HG03045 (cell line): ENCODE measurements at regions not wholly inside any gene's neighbourhood (a gene's known extent, or its start where the extent isn't known, plus 50 kb on each side); places are given as distances from the start of the nearest gene placed in this dataset.
"Not testable (repeated sequence)": the region's sequence is repeated elsewhere in the genome, so short reads cannot be mapped to it uniquely, and the experiment has no call there.

Experiments used
- ATAC-seq: cut with Tn5 transposase; IDR thresholded peaks from one replicate; pipeline ENCODE4 v1.9.1; 2021; ENCODE audit warnings: mild to moderate bottlenecking, moderate library complexity; ENCODE audit not compliant: unreplicated experiment

- ATAC-seq = no peak
These were observed 294.6 kb upstream of the ACTBL2 start for GRCh38 chr5:57777174-57777581.

GRCh38 chr5:57776035-57776434 is 293.4 kb upstream of the ACTBL2 start:
- ATAC-seq = no peak

- no peak for ATAC-seq
These were observed 291.8 kb upstream of the ACTBL2 start for GRCh38 chr5:57774439-57774838.

DNA sequence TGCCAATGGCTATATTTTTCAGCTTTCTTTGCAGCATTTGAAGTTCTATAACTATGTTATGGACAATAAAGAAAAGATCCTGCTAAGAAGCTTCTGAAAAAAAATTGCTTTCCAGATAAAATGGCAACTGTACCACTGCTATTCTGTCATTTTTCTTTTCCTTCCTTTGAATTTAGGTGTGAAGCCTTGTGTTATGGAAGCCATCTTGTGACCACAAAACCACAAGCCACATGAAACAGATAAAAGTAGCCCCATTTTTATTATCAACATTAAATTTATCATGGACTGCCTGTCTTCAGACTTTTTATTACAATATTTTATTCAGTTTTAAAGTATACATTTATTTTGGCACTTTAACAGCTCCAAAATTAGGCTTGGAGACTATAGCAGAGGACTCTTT is 289.9 kb upstream of the ACTBL2 start:
- ATAC-seq = no peak

DNA sequence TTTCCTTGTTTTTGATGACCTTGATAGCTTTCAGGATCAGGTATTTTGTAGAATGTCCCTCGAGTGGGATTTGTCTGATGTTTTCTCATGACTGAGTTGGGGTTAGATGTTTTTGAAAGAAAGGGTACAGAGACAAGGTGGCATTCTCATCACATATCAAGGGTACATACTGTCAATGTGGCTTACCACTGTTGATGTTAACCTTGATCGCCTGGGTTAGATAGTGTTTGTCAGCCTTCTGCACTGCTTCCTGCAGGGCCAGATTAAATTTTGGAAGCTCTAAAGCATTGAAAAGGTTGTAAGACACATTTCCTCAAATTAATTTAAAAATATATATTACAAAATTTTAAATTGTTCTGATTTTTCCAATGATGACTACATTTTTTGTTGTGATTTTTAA is 287.4 kb upstream of the ACTBL2 start:
- no peak for ATAC-seq

- ATAC-seq = no peak
These were observed 286.1 kb upstream of the ACTBL2 start for GRCh38 chr5:57768745-57769144.

- ATAC-seq = no peak
These were observed 282.0 kb upstream of the ACTBL2 start for GRCh38 chr5:57764479-57765089.

DNA sequence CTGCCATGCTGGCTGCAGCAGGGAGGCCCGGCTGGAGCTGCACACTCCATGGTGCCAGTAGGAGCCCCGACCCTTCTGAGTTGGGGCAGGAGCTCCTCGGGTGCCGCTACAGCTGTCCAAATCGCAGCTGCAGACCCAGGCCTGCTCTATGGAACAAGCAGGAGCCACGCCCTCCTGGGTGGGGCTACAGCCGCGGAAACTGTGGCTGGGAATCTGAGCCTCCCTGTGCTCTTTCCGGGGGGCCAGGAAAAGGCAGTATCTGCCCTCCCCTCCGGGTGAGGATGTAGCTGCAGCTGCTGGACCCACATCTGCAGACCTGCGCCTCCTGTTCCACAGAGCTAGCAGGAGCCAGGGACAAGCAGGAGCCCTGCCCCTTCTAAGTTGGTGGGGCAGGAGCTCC is 278.9 kb upstream of the ACTBL2 start:
- ATAC-seq = no peak

DNA sequence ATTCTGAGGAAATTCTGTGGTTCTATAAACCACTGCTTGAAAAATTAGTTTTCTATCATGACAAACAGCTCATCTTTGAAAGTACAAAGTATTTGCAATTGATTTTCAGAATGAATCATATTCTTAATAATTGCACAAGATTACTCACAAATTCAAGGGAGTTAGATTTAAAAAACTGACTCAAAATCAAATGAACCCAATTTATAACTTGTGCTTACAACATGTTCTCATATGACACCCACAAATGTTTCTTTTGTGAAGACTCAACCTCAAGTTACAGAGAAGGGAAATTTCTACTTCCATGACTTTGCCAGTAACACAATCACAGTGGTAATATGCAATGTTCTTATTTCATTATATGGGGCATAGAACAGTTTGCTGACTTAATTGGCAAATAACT is 272.0 kb upstream of the ACTBL2 start:
- no peak for ATAC-seq

- ATAC-seq = no peak
These were observed 270.8 kb upstream of the ACTBL2 start for GRCh38 chr5:57753446-57753845.

- ATAC-seq = no peak
These were observed 269.1 kb upstream of the ACTBL2 start for GRCh38 chr5:57751710-57752109.

DNA sequence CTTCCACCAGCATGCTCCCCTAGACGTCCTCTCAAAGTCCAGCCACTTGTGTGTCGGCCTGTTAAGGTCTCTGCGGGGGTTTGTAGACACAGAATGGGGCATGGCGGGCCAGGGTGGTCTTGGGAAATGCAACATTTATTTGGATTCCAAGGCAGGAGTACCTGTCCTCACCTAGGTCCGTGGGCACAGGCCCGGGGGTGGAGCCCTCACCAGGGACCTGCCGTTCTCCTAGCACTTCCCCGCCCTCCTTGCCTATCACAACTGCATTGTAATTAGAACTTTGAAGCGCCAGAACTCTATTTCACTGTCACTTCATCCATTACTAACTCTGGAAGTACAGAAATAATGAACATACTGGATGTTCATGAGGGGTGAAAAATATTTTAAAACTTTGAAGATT is 268.3 kb upstream of the ACTBL2 start:
- no peak for ATAC-seq

GRCh38 chr5:57750282-57750681 is 267.7 kb upstream of the ACTBL2 start:
- ATAC-seq = no peak

- no peak for ATAC-seq
These were observed 266.8 kb upstream of the ACTBL2 start for GRCh38 chr5:57749396-57749795.

DNA sequence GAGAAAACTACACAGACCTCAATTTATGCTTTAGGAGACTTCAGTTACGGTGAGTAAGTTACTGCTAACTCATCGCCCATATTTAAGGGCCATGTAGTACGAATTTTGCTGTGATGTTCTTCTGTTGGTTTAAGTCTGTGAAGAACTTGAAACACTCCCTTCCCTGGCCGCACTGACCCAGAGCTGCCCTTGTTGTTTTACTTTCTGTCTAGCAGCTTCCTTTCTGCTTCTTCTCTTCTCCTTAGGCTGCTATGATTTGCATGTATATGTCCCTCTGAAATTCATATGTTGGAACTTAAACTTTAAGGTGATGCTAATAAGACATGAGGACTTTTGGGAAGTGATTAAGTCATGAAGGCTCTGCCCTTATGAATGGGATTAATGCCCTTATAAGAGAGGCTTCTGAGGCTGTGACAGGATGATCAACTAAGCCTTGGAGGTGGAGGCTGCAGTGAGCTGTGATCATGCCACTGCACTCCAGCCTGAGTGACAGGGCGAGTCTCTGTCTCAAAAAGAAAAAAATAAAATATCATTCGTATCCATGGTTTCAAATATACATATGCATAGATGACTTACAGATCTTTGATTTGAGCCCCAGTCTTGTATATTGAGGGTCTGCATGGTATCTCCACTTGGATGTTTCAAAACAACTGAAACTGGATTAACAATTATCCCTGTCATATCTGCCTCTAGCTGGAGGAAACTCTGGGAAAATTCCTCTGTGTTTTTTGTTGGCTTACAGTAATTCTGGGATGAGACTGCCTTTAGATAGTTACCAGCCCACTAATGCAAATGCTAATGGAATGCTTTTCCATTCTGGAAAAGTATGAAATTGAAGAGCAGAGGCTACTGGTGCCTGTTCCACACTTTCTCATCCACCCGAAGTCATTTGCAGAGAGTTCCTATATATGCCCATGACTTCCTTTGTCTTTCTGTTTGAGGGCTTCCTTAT is 263.4 kb upstream of the ACTBL2 start:
- ATAC-seq = no peak

DNA sequence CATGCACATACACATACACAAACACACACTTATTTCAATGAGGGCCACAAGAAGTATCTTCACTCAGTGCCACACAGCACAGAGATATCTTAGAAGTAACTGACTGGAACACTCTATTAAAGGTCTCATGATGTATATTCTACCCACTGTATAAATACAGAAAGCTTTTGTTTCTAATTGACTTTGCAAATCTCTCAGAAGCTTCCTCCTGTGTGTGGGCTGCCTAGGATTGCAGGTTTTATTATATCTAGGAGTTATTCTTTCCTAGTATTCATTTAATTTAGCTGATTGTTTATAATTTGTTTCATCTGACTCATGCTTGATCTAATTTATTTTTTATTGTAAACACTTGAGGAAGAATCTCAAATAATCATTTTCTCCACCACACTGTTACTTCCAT is 262.4 kb upstream of the ACTBL2 start:
- ATAC-seq = no peak

- ATAC-seq = no peak
These were observed 258.7 kb upstream of the ACTBL2 start for GRCh38 chr5:57741336-57741735.

- no peak for ATAC-seq
These were observed 256.2 kb upstream of the ACTBL2 start for GRCh38 chr5:57738787-57739186.

- no peak for ATAC-seq
These were observed 255.7 kb upstream of the ACTBL2 start for GRCh38 chr5:57738301-57738700.

- ATAC-seq = no peak
These were observed 254.1 kb upstream of the ACTBL2 start for GRCh38 chr5:57736716-57737115.

GRCh38 chr5:57735279-57736153 is 252.9 kb upstream of the ACTBL2 start:
- not testable (repeated sequence) for ATAC-seq
